ENCODE measurements at regions not wholly inside any gene's neighbourhood (a gene's known extent, or its start where the extent isn't known, plus 50 kb on each side); places are given as distances from the start of the nearest gene placed in this dataset.

DNA sequence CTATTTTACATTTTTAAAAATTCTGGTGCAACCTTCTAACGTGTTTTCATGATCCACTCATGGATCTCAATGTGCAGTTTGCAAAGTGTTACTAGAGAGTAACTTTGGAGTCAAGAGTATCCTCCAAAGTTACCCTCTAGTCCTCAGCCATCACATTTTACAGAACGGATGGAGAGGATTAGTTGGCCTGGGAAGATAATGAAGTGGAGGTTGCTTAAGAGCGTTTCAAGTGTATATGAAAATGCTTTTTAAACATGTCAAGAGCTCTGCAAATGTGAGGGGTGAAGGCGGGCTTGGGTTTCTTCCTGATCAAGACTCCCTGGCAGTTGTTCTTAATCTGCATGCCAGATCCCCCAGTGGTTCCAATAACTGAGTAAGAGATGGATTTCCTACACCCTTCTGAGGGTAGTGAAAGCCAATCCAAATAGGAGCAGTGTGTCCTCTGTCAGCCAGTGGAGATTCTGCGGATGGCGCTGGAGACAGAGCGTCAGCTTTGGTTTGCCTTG, 299.4 kb upstream of the NPVF start:
- Histone ChIP-seq H4K20me1 (ENCODE audit: insufficient read depth) (no peaks in the 10 kb centered on the region), H3K79me2 (ENCODE audit: insufficient read depth, low read length) (no peaks in the 10 kb centered on the region), H3K4me2 (ENCODE audit: low read length) (no peak overlapping the region), H3K9me3 (ENCODE audit: control insufficient read depth in 1 of 2, insufficient read depth in 1 of 2, low read depth in 1 of 2, low read length in 2 of 2) (no peaks in the 10 kb centered on the region), H3K36me3 (ENCODE audit: control insufficient read depth in 1 of 2, insufficient read depth in 2 of 2, low read length in 2 of 2) (no peaks in the 10 kb centered on the region), H3K4me1 (ENCODE audit: control insufficient read depth in 1 of 2, insufficient read depth in 2 of 2, low read length in 2 of 2) (no peaks in the 10 kb centered on the region), H2AFZ (ENCODE audit: low read depth, low read length, poor library complexity, severe bottlenecking) (no peak overlapping the region), H3K4me3 (replicated peaks in 1 of 2; ENCODE audit: low read depth in 1 of 2, low read length in 2 of 2) (no peak overlapping the region), H3K9me2 (ENCODE audit: insufficient read depth) (no peaks in the 10 kb centered on the region), H3K27me3 (ENCODE audit: insufficient read depth, low read length) (peaks cover 49% of the 10 kb centered on the region), H3K9ac (ENCODE audit: low read length) (no peak overlapping the region), H3K27ac (ENCODE audit: low read depth, low read length) (no peak overlapping the region)
- ChIA-PET CTCF (no interaction called here), POLR2A (no interaction called here), RAD21 (ENCODE audit: low non-redundant PET in 1 of 2, low total read pairs in 2 of 2, uncharacterized antibody in 2 of 2, unreplicated experiment in 2 of 2) (no interaction called here)
- intact Hi-C loops (cut with micrococcal nuclease), result no loop called here
- no peak for DNase-seq (ENCODE audit: low read depth, low spot score)
- BruUV-seq (replicated peaks), result no TSS peak
- no peak for ATAC-seq
- TF ChIP-seq POLR2AphosphoS5 (IDR thresholded peaks at IDR 0.05; ENCODE audit: low read depth, low read length), result no peak

DNA sequence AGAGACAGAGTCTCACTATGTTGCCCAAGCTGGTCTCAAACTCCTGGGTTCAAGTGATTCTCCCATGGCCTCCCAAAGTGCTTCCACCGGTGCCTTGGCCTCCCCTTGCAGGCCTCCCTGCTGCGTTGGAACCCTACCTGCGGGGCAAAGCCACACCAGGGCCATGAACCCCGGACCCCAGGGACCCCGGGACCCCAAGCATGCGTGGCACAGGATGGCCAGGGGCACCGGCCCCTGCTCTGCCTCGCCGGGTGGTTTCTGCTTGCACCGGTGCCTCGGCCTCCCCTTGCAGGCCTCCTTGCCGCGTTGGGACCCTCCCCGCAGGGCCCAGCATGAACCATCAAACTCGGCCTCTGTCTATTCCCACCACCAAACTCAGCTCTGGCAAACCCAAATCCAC, 301.0 kb upstream of the NPVF start:
- Histone ChIP-seq H2AFZ (ENCODE audit: low read depth, low read length, poor library complexity, severe bottlenecking) (no peak overlapping the region), H4K20me1 (ENCODE audit: insufficient read depth) (no peaks in the 10 kb centered on the region), H3K4me1 (ENCODE audit: control insufficient read depth in 1 of 2, insufficient read depth in 2 of 2, low read length in 2 of 2) (no peaks in the 10 kb centered on the region), H3K4me3 (replicated peaks in 1 of 2; ENCODE audit: low read depth in 1 of 2, low read length in 2 of 2) (no peak overlapping the region), H3K36me3 (ENCODE audit: control insufficient read depth in 1 of 2, insufficient read depth in 2 of 2, low read length in 2 of 2) (no peaks in the 10 kb centered on the region), H3K27ac (ENCODE audit: low read depth, low read length) (no peak overlapping the region), H3K9me3 (ENCODE audit: control insufficient read depth in 1 of 2, insufficient read depth in 1 of 2, low read depth in 1 of 2, low read length in 2 of 2) (no peaks in the 10 kb centered on the region), H3K79me2 (ENCODE audit: insufficient read depth, low read length) (no peaks in the 10 kb centered on the region), H3K9me2 (ENCODE audit: insufficient read depth) (no peaks in the 10 kb centered on the region), H3K9ac (ENCODE audit: low read length) (no peak overlapping the region), H3K27me3 (ENCODE audit: insufficient read depth, low read length) (peaks cover 39% of the 10 kb centered on the region), H3K4me2 (ENCODE audit: low read length) (no peak overlapping the region)
- no TSS peak for BruUV-seq (replicated peaks)
- intact Hi-C loops (cut with micrococcal nuclease), result no loop called here
- no peak for TF ChIP-seq SIN3A (IDR thresholded peaks at IDR 0.05; ENCODE audit: low read depth)
- no peak for TF ChIP-seq ZFX (IDR thresholded peaks at IDR 0.05)
- no peak for TF ChIP-seq POLR2AphosphoS5 (IDR thresholded peaks at IDR 0.05; ENCODE audit: low read depth, low read length)
- no peak for TF ChIP-seq CBX3 (IDR thresholded peaks at IDR 0.05; ENCODE audit: low read depth)
- no peak for TF ChIP-seq TCF7L2 (IDR thresholded peaks at IDR 0.05; ENCODE audit: borderline replicate concordance, extremely low read depth, insufficient read depth, insufficient read length)
- TF ChIP-seq JUND (IDR thresholded peaks at IDR 0.05), result no peak
- no peak for TF ChIP-seq RAD21 (IDR thresholded peaks at IDR 0.05; ENCODE audit: low read depth)
- TF ChIP-seq, protein P1, sequence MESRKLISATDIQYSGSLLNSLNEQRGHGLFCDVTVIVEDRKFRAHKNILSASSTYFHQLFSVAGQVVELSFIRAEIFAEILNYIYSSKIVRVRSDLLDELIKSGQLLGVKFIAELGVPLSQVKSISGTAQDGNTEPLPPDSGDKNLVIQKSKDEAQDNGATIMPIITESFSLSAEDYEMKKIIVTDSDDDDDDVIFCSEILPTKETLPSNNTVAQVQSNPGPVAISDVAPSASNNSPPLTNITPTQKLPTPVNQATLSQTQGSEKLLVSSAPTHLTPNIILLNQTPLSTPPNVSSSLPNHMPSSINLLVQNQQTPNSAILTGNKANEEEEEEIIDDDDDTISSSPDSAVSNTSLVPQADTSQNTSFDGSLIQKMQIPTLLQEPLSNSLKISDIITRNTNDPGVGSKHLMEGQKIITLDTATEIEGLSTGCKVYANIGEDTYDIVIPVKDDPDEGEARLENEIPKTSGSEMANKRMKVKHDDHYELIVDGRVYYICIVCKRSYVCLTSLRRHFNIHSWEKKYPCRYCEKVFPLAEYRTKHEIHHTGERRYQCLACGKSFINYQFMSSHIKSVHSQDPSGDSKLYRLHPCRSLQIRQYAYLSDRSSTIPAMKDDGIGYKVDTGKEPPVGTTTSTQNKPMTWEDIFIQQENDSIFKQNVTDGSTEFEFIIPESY (IDR thresholded peaks at IDR 0.05; ENCODE audit: extremely low read depth, insufficient replicate concordance, low read length), result no peak
- no peak for TF ChIP-seq SRF (IDR thresholded peaks at IDR 0.05; ENCODE audit: low read depth)
- no peak for TF ChIP-seq YY1 (IDR thresholded peaks at IDR 0.05; ENCODE audit: extremely low read depth, insufficient replicate concordance, low read depth, low read length)
- TF ChIP-seq EZH2 (IDR thresholded peaks at IDR 0.05), result no peak
- no peak for TF ChIP-seq CEBPB (IDR thresholded peaks at IDR 0.05; ENCODE audit: low read depth)
- no peak for TF ChIP-seq ZNF274 (IDR thresholded peaks at IDR 0.05; ENCODE audit: low read depth, low read length)
- no peak for TF ChIP-seq POLR2A (IDR thresholded peaks at IDR 0.05; ENCODE audit: borderline replicate concordance, extremely low read depth, insufficient read depth, insufficient read length)
- no peak for TF ChIP-seq EZH2phosphoT487 (IDR thresholded peaks at IDR 0.05; ENCODE audit: borderline replicate concordance)
- DNase-seq (ENCODE audit: low read depth, low spot score), result no peak
- ChIA-PET CTCF (no interaction called here), RAD21 (ENCODE audit: low non-redundant PET in 1 of 2, low total read pairs in 2 of 2, uncharacterized antibody in 2 of 2, unreplicated experiment in 2 of 2) (no interaction called here), POLR2A (no interaction called here)
- no peak for ATAC-seq

Data from HCT116 (cell line).